ENCODE measurements at regions not wholly inside any gene's neighbourhood (a gene's known extent, or its start where the extent isn't known, plus 50 kb on each side); places are given as distances from the start of the nearest gene placed in this dataset.

- H3K9me3 ChIP-seq (ENCODE audit: control insufficient read depth, insufficient read depth, low read depth, low read length): peaks cover 3% of the 10 kb centered on the region; the same call in 1 of the 2 replicates
- H3K4me3 ChIP-seq (ENCODE audit: low read depth, low read length): no peak overlapping the region
- H3K36me3 ChIP-seq (ENCODE audit: control insufficient read depth, insufficient read depth, low read length): no peaks in the 10 kb centered on the region
- no peak overlapping the region for H3K27ac ChIP-seq (ENCODE audit: low read depth, low read length)
- peaks cover 11% of the 10 kb centered on the region for H3K4me1 ChIP-seq (ENCODE audit: control insufficient read depth, insufficient read depth, low read length)
- no peaks in the 10 kb centered on the region for H3K27me3 ChIP-seq (ENCODE audit: control insufficient read depth, insufficient read depth, low read length)
- H3K9ac ChIP-seq (ENCODE audit: low read length): no peak overlapping the region
Measured at GRCh38 chr6:40706178-40706577, 119.0 kb upstream of the LRFN2 start.

GRCh38 chr6:40705354-40705753 lies 118.2 kb upstream of the LRFN2 start:
- H3K27me3 ChIP-seq (ENCODE audit: control insufficient read depth, insufficient read depth, low read length): no peaks in the 10 kb centered on the region
- peaks cover 3% of the 10 kb centered on the region; the same call in 1 of the 2 replicates for H3K9me3 ChIP-seq (ENCODE audit: control insufficient read depth, insufficient read depth, low read depth, low read length)
- no peak overlapping the region for H3K4me3 ChIP-seq (ENCODE audit: low read depth, low read length)
- H3K27ac ChIP-seq (ENCODE audit: low read depth, low read length): no peak overlapping the region
- H3K9ac ChIP-seq (ENCODE audit: low read length): no peak overlapping the region
- H3K4me1 ChIP-seq (ENCODE audit: control insufficient read depth, insufficient read depth, low read length): peaks cover 11% of the 10 kb centered on the region
- no peaks in the 10 kb centered on the region for H3K36me3 ChIP-seq (ENCODE audit: control insufficient read depth, insufficient read depth, low read length)

GRCh38 chr6:40701352-40702007 lies 114.3 kb upstream of the LRFN2 start:
- H3K4me1 ChIP-seq (ENCODE audit: control insufficient read depth, insufficient read depth, low read length): peaks cover 11% of the 10 kb centered on the region
- no peak overlapping the region for H3K27ac ChIP-seq (ENCODE audit: low read depth, low read length)
- H3K9ac ChIP-seq (ENCODE audit: low read length): no peak overlapping the region
- H3K4me3 ChIP-seq (ENCODE audit: low read depth, low read length): no peak overlapping the region
- H3K27me3 ChIP-seq (ENCODE audit: control insufficient read depth, insufficient read depth, low read length): no peaks in the 10 kb centered on the region
- no peaks in the 10 kb centered on the region for H3K36me3 ChIP-seq (ENCODE audit: control insufficient read depth, insufficient read depth, low read length)
- H3K9me3 ChIP-seq (ENCODE audit: control insufficient read depth, insufficient read depth, low read depth, low read length): no peaks in the 10 kb centered on the region

GRCh38 chr6:40700006-40700580 lies 112.9 kb upstream of the LRFN2 start:
- H3K4me1 ChIP-seq (ENCODE audit: control insufficient read depth, insufficient read depth, low read length): 0 out of 2 replicates have a peak, but pooled peaks cover under 1% of the 10 kb centered on the region
- H3K27me3 ChIP-seq (ENCODE audit: control insufficient read depth, insufficient read depth, low read length): no peaks in the 10 kb centered on the region
- no peak overlapping the region for H3K4me3 ChIP-seq (ENCODE audit: low read depth, low read length)
- H3K36me3 ChIP-seq (ENCODE audit: control insufficient read depth, insufficient read depth, low read length): no peaks in the 10 kb centered on the region
- H3K9ac ChIP-seq (ENCODE audit: low read length): no peak overlapping the region
- H3K27ac ChIP-seq (ENCODE audit: low read depth, low read length): no peak overlapping the region
- no peaks in the 10 kb centered on the region for H3K9me3 ChIP-seq (ENCODE audit: control insufficient read depth, insufficient read depth, low read depth, low read length)

- Histone ChIP-seq H3K27me3 (ENCODE audit: control insufficient read depth, insufficient read depth, low read length) (no peaks in the 10 kb centered on the region), H3K27ac (ENCODE audit: low read depth, low read length) (no peak overlapping the region), H3K9ac (ENCODE audit: low read length) (no peak overlapping the region)
Measured at GRCh38 chr6:40695750-40696415, 108.7 kb upstream of the LRFN2 start.

GRCh38 chr6:40695114-40695513 lies 108.0 kb upstream of the LRFN2 start:
- Histone ChIP-seq H3K4me1 (ENCODE audit: control insufficient read depth, insufficient read depth, low read length) (no peaks in the 10 kb centered on the region), H3K9me3 (ENCODE audit: control insufficient read depth, insufficient read depth, low read depth, low read length) (no peaks in the 10 kb centered on the region), H3K4me3 (ENCODE audit: low read depth, low read length) (no peak overlapping the region), H3K9ac (ENCODE audit: low read length) (no peak overlapping the region), H3K27ac (ENCODE audit: low read depth, low read length) (no peak overlapping the region), H3K36me3 (ENCODE audit: control insufficient read depth, insufficient read depth, low read length) (no peaks in the 10 kb centered on the region), H3K27me3 (ENCODE audit: control insufficient read depth, insufficient read depth, low read length) (no peaks in the 10 kb centered on the region)

More at GRCh38 chr6:40695750-40696415, 108.7 kb upstream of the LRFN2 start:
- no peak overlapping the region for H3K4me3 ChIP-seq (ENCODE audit: low read depth, low read length)
- no peaks in the 10 kb centered on the region for H3K4me1 ChIP-seq (ENCODE audit: control insufficient read depth, insufficient read depth, low read length)
- H3K9me3 ChIP-seq (ENCODE audit: control insufficient read depth, insufficient read depth, low read depth, low read length): no peaks in the 10 kb centered on the region
- H3K36me3 ChIP-seq (ENCODE audit: control insufficient read depth, insufficient read depth, low read length): no peaks in the 10 kb centered on the region

- H3K4me1 ChIP-seq (ENCODE audit: control insufficient read depth, insufficient read depth, low read length): no peaks in the 10 kb centered on the region
- H3K27ac ChIP-seq (ENCODE audit: low read depth, low read length): no peak overlapping the region
- no peak overlapping the region for H3K4me3 ChIP-seq (ENCODE audit: low read depth, low read length)
- no peak overlapping the region for H3K9ac ChIP-seq (ENCODE audit: low read length)
- no peaks in the 10 kb centered on the region for H3K27me3 ChIP-seq (ENCODE audit: control insufficient read depth, insufficient read depth, low read length)
- no peaks in the 10 kb centered on the region for H3K36me3 ChIP-seq (ENCODE audit: control insufficient read depth, insufficient read depth, low read length)
- H3K9me3 ChIP-seq (ENCODE audit: control insufficient read depth, insufficient read depth, low read depth, low read length): no peaks in the 10 kb centered on the region
Measured at GRCh38 chr6:40693768-40694167, 106.6 kb upstream of the LRFN2 start.

GRCh38 chr6:40692337-40692736 lies 105.2 kb upstream of the LRFN2 start:
- no peak overlapping the region for H3K9ac ChIP-seq (ENCODE audit: low read length)
- no peak overlapping the region for H3K27ac ChIP-seq (ENCODE audit: low read depth, low read length)

GRCh38 chr6:40689185-40689584 lies 102.0 kb upstream of the LRFN2 start:
- Histone ChIP-seq H3K9ac (ENCODE audit: low read length) (no peak overlapping the region), H3K4me1 (ENCODE audit: control insufficient read depth, insufficient read depth, low read length) (no peaks in the 10 kb centered on the region), H3K27ac (ENCODE audit: low read depth, low read length) (no peak overlapping the region), H3K9me3 (ENCODE audit: control insufficient read depth, insufficient read depth, low read depth, low read length) (peaks cover 10% of the 10 kb centered on the region), H3K36me3 (ENCODE audit: control insufficient read depth, insufficient read depth, low read length) (no peaks in the 10 kb centered on the region), H3K4me3 (ENCODE audit: low read depth, low read length) (no peak overlapping the region), H3K27me3 (ENCODE audit: control insufficient read depth, insufficient read depth, low read length) (no peaks in the 10 kb centered on the region)

More at GRCh38 chr6:40692337-40692736, 105.2 kb upstream of the LRFN2 start:
- H3K36me3 ChIP-seq (ENCODE audit: control insufficient read depth, insufficient read depth, low read length): no peaks in the 10 kb centered on the region
- no peaks in the 10 kb centered on the region for H3K9me3 ChIP-seq (ENCODE audit: control insufficient read depth, insufficient read depth, low read depth, low read length)
- no peaks in the 10 kb centered on the region for H3K27me3 ChIP-seq (ENCODE audit: control insufficient read depth, insufficient read depth, low read length)
- no peak overlapping the region for H3K4me3 ChIP-seq (ENCODE audit: low read depth, low read length)
- no peaks in the 10 kb centered on the region for H3K4me1 ChIP-seq (ENCODE audit: control insufficient read depth, insufficient read depth, low read length)

- Histone ChIP-seq H3K4me1 (ENCODE audit: control insufficient read depth, insufficient read depth, low read length) (no peaks in the 10 kb centered on the region), H3K36me3 (ENCODE audit: control insufficient read depth, insufficient read depth, low read length) (no peaks in the 10 kb centered on the region), H3K4me3 (ENCODE audit: low read depth, low read length) (no peak overlapping the region), H3K27ac (ENCODE audit: low read depth, low read length) (no peak overlapping the region), H3K27me3 (ENCODE audit: control insufficient read depth, insufficient read depth, low read length) (no peaks in the 10 kb centered on the region), H3K9me3 (ENCODE audit: control insufficient read depth, insufficient read depth, low read depth, low read length) (peaks cover 10% of the 10 kb centered on the region), H3K9ac (ENCODE audit: low read length) (no peak overlapping the region)
Measured at GRCh38 chr6:40688214-40688761, 101.1 kb upstream of the LRFN2 start.

- Histone ChIP-seq H3K9me3 (ENCODE audit: control insufficient read depth, insufficient read depth, low read depth, low read length) (peaks cover 10% of the 10 kb centered on the region), H3K27ac (ENCODE audit: low read depth, low read length) (no peak overlapping the region), H3K36me3 (ENCODE audit: control insufficient read depth, insufficient read depth, low read length) (no peaks in the 10 kb centered on the region), H3K4me1 (ENCODE audit: control insufficient read depth, insufficient read depth, low read length) (no peaks in the 10 kb centered on the region), H3K9ac (ENCODE audit: low read length) (no peak overlapping the region), H3K4me3 (ENCODE audit: low read depth, low read length) (no peak overlapping the region), H3K27me3 (ENCODE audit: control insufficient read depth, insufficient read depth, low read length) (no peaks in the 10 kb centered on the region)
Measured at GRCh38 chr6:40685862-40686261, 98.7 kb upstream of the LRFN2 start.

All from HUES6 (cell line).